Mesothelial cell of epicardium (in vitro differentiated cells): ENCODE measurements at regions not wholly inside any gene's neighbourhood (a gene's known extent, or its start where the extent isn't known, plus 50 kb on each side); places are given as distances from the start of the nearest gene placed in this dataset.

Experiments used
- DNase-seq, 2 experiments: peaks; one replicate each; pipeline ENCODE4 v3.0.0; 2021; ENCODE audit warnings: low spot score in 2 of 2; ENCODE audit not compliant: unreplicated experiment in 2 of 2
- H3K27ac Mint-ChIP-seq: 2 replicates; pipeline ENCODE4 v1.8.0; 2021; ENCODE audit warnings: mixed read lengths
- H3K27me3 Mint-ChIP-seq: 2 replicates; pipeline ENCODE4 v1.8.0; 2021; ENCODE audit warnings: low read depth, mixed read lengths
- H3K36me3 Mint-ChIP-seq: 2 replicates; pipeline ENCODE4 v1.8.0; 2021; ENCODE audit warnings: mixed read lengths
- H3K4me1 Mint-ChIP-seq: 2 replicates; pipeline ENCODE4 v1.8.0; 2021; ENCODE audit warnings: mixed read lengths
- H3K4me3 Mint-ChIP-seq: 2 replicates; pipeline ENCODE4 v1.8.0; 2021; ENCODE audit warnings: mild to moderate bottlenecking, moderate library complexity, mixed read lengths
- H3K9me3 Mint-ChIP-seq: 2 replicates; pipeline ENCODE4 v1.8.0; 2021; ENCODE audit warnings: mixed read lengths
- CTCF ChIP-seq: fragments of 200-600 bp; sonication (generic); IDR thresholded peaks from one replicate; pipeline ENCODE4 v1.5.0; 2021; ENCODE audit warnings: antibody characterized with exemption; ENCODE audit not compliant: unreplicated experiment

GRCh38 chr11:71329165-71329510 is 76.8 kb upstream of the SHANK2 start:
- H3K9me3 Mint-ChIP-seq, result peaks cover 4% of the 10 kb centered on the region

GRCh38 chr11:71327156-71328085 is 75.0 kb upstream of the SHANK2 start:
- no peak overlapping the region for H3K4me3 Mint-ChIP-seq
- DNase-seq, result no peak
- no peaks in the 10 kb centered on the region for H3K9me3 Mint-ChIP-seq
- no peaks in the 10 kb centered on the region for H3K36me3 Mint-ChIP-seq
- H3K27me3 Mint-ChIP-seq, result no peaks in the 10 kb centered on the region
- no peaks in the 10 kb centered on the region for H3K4me1 Mint-ChIP-seq
- H3K27ac Mint-ChIP-seq, result no peak overlapping the region
- no peak for TF ChIP-seq CTCF

More at GRCh38 chr11:71329165-71329510, 76.8 kb upstream of the SHANK2 start:
- no peak for TF ChIP-seq CTCF
- no peaks in the 10 kb centered on the region for H3K4me1 Mint-ChIP-seq
- H3K27me3 Mint-ChIP-seq, result no peaks in the 10 kb centered on the region
- no peak for DNase-seq
- H3K4me3 Mint-ChIP-seq, result no peak overlapping the region
- H3K27ac Mint-ChIP-seq, result no peak overlapping the region
- no peaks in the 10 kb centered on the region for H3K36me3 Mint-ChIP-seq

DNA sequence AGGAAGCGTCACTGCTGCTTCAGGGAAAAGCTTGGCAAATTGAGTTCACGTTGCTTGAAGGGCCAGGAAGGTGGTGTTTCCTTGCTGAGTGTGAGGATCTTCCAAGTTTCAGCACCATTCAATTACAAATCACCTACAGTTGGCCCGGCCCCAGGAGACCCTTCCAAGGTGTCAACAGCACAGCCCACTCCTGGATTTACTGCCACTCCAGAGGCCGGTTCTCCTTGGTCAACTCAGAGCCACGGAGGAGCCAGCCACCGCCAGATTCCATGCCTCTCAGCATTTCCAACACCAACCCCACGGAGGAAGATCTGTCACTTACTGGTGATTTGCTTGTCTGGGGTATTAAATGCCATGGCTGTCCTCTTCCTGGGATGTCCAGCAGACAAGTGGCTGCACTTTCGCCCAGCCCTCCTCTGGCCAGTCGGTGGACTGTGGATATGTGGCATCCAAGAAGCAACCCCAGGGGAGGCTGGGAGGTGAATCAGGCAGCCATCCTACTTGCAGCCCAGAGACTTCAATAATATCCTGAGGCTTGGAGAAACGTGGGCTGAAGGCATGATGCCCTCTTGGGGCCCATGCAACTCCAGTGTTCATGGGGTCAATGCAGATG is 74.1 kb upstream of the SHANK2 start:
- H3K27ac Mint-ChIP-seq, result no peak overlapping the region
- no peaks in the 10 kb centered on the region for H3K4me1 Mint-ChIP-seq
- no peaks in the 10 kb centered on the region for H3K36me3 Mint-ChIP-seq
- H3K9me3 Mint-ChIP-seq, result no peaks in the 10 kb centered on the region
- TF ChIP-seq CTCF, result no peak
- H3K27me3 Mint-ChIP-seq, result no peaks in the 10 kb centered on the region
- H3K4me3 Mint-ChIP-seq, result no peak overlapping the region
- DNase-seq, result no peak

DNA sequence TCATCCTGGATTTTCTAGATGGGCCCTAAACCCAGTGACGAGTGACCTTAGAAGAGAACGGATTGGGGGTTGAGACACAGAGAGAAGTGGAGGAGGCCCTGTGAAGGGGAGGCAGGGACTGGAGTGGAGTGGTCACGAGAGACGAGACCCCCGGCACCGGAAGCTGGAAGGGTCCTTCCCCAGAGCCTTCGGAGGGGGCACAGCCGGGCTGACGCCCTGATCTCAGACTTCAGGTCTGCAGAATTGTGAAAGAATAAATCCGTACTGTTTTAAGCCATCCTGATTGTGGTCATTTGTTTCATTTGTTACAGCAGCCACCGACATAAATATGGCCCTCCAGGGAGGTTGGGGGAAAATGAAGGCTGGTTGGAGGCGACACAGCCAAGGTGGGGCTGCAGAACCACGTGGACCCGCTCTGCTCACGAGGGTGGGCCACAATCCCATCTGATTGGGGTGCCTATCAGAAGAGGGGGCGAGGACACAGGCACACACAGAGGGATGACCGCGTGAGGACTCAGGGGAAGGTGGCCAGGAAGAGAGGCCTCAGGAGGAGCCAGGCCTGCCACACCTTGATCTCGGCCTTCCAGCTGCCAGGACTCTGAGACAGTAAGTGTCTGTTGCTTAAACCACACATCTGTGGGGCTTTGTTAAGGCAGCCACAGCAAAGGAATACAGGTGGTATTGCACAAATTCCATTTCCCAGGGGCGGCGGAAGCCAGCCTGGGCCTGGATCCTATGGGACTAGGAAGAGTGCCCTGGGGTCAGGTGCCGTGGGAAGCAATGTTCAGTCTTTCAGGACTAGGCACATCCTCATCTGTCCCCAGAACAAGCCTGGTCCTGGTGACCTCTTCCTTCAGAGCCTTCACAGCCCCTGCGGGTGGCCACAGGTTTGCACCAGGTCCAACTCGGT is 73.3 kb upstream of the SHANK2 start:
- no peak overlapping the region for H3K4me3 Mint-ChIP-seq
- peaks cover under 1% of the 10 kb centered on the region for H3K27me3 Mint-ChIP-seq
- H3K36me3 Mint-ChIP-seq, result no peaks in the 10 kb centered on the region
- no peaks in the 10 kb centered on the region for H3K4me1 Mint-ChIP-seq
- no peak for DNase-seq
- TF ChIP-seq CTCF, result no peak
- H3K9me3 Mint-ChIP-seq, result peaks cover 2% of the 10 kb centered on the region
- H3K27ac Mint-ChIP-seq, result no peak overlapping the region

- H3K36me3 Mint-ChIP-seq, result no peaks in the 10 kb centered on the region
Measured at GRCh38 chr11:71324788-71325417, 72.5 kb upstream of the SHANK2 start.

More at GRCh38 chr11:71324788-71325417, 72.5 kb upstream of the SHANK2 start:
- Mint-ChIP-seq H3K4me1 (no peaks in the 10 kb centered on the region), H3K4me3 (no peak overlapping the region), H3K27me3 (peaks cover 2% of the 10 kb centered on the region), H3K9me3 (peaks cover 3% of the 10 kb centered on the region), H3K27ac (no peak overlapping the region)
- no peak for DNase-seq
- no peak for TF ChIP-seq CTCF
